ENCODE measurements at regions not wholly inside any gene's neighbourhood (a gene's known extent, or its start where the extent isn't known, plus 50 kb on each side); places are given as distances from the start of the nearest gene placed in this dataset.

DNA sequence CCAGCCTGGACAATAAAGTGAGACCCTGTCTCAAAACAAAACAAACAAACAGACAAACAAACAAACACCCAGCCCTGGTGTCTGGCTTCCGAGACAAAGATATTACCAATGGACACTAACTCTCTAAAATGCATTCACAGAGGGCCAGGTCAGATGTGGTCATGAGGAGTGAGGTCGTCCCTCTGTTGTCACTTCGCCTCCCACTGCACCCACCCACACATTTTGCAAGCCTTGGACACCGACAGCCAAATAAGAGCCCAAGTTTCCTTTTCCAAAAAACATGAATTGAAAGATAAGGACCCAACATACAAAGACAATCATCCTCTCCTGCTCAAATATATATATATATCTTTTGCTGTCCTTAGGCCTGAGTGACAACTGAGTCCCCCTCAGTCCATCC lies 319.9 kb downstream of the TSN start:
- Histone ChIP-seq H3K4me1 (peaks cover 13% of the 10 kb centered on the region), H3K9me3 (no peaks in the 10 kb centered on the region), H3K36me3 (ENCODE audit: control insufficient read depth, insufficient read depth, low read length) (no peaks in the 10 kb centered on the region), H3K4me3 (ENCODE audit: low read depth, low read length) (no peak overlapping the region), H3K27me3 (replicated peaks; ENCODE audit: control insufficient read depth, insufficient read depth, low read length) (no peaks in the 10 kb centered on the region)
- Mint-ChIP-seq H3K27me3 (ENCODE audit: insufficient read depth, unreplicated experiment) (no peaks in the 10 kb centered on the region), H3K9me3 (ENCODE audit: unreplicated experiment) (no peaks in the 10 kb centered on the region), H3K4me3 (ENCODE audit: unreplicated experiment) (no peak overlapping the region), H3K4me1 (ENCODE audit: low read depth, unreplicated experiment) (peaks cover 6% of the 10 kb centered on the region), H3K27ac (ENCODE audit: unreplicated experiment) (no peak overlapping the region), H3K36me3 (ENCODE audit: insufficient read depth, unreplicated experiment) (no peaks in the 10 kb centered on the region)
- TF ChIP-seq CTCF (IDR thresholded peaks at IDR 0.05; ENCODE audit: insufficient read depth in 1 of 2, low read depth in 1 of 2, low read length in 1 of 2, severe bottlenecking in 1 of 2, unreplicated experiment in 1 of 2), result no peak
- no peak for DNase-seq
- CTCF ChIA-PET, result no interaction called here
- intact Hi-C loops (cut with micrococcal nuclease; ENCODE audit: unreplicated experiment), result no loop called here
- BruUV-seq (replicated peaks), result no TSS peak
- POLR2A ChIA-PET, result no interaction called here

DNA sequence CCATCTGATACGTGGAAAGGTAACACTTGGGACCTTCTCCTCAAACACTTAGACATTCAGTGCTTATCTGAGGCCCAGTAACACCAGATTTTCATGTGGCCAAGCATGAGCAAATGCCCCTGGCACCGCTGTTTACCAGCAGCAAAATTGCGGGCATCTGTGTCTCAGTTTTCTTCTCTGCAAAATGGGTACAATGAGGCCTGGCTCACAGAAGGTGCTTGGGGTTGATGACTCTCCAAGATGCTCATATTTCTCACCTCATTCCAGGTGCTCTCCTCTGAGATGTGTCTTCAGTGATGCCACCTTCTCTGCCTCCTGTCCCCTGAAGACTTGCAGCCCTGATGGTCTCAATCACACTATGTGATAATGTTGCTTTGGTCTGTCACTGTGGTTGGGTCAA lies 321.7 kb downstream of the TSN start:
- H3K27ac Mint-ChIP-seq (ENCODE audit: unreplicated experiment), result no peak overlapping the region
- ChIA-PET POLR2A (no interaction called here), CTCF (no interaction called here)
- Histone ChIP-seq H3K4me1 (peaks cover 9% of the 10 kb centered on the region), H3K27me3 (replicated peaks; ENCODE audit: control insufficient read depth, insufficient read depth, low read length) (no peaks in the 10 kb centered on the region), H3K36me3 (ENCODE audit: control insufficient read depth, insufficient read depth, low read length) (no peaks in the 10 kb centered on the region), H3K9me3 (no peaks in the 10 kb centered on the region), H3K4me3 (ENCODE audit: low read depth, low read length) (no peak overlapping the region)
- peaks cover 6% of the 10 kb centered on the region for H3K4me1 Mint-ChIP-seq (ENCODE audit: low read depth, unreplicated experiment)
- no peak for TF ChIP-seq CTCF (IDR thresholded peaks at IDR 0.05; ENCODE audit: insufficient read depth in 1 of 2, low read depth in 1 of 2, low read length in 1 of 2, severe bottlenecking in 1 of 2, unreplicated experiment in 1 of 2)
- BruUV-seq (replicated peaks), result no TSS peak
- H3K27me3 Mint-ChIP-seq (ENCODE audit: insufficient read depth, unreplicated experiment), result no peaks in the 10 kb centered on the region
- intact Hi-C loops (cut with micrococcal nuclease; ENCODE audit: unreplicated experiment), result no loop called here
- no peak overlapping the region for H3K4me3 Mint-ChIP-seq (ENCODE audit: unreplicated experiment)
- H3K36me3 Mint-ChIP-seq (ENCODE audit: insufficient read depth, unreplicated experiment), result no peaks in the 10 kb centered on the region
- H3K9me3 Mint-ChIP-seq (ENCODE audit: unreplicated experiment), result no peaks in the 10 kb centered on the region
- no peak for DNase-seq

DNA sequence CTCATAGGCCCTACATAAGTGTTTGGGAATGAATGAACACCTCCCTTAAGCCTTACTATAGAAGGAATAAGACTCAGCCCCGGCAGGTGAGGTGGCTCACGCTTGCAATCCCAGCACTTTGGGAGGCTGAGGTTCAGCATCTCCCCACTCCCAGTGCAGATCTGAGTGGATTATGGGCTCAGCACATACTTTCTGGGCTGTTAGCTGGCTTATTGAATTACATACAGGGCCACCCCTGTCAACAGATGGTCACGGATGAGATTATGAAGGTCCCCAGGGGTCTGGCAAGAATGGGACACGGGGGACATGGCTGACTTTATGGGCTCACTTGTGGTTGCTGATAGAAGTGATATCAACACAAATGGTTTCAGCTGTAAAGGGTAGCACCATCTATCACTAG lies 322.3 kb downstream of the TSN start:
- intact Hi-C loops (cut with micrococcal nuclease; ENCODE audit: unreplicated experiment), result no loop called here
- Mint-ChIP-seq H3K4me1 (ENCODE audit: low read depth, unreplicated experiment) (peaks cover under 1% of the 10 kb centered on the region), H3K27ac (ENCODE audit: unreplicated experiment) (no peak overlapping the region), H3K9me3 (ENCODE audit: unreplicated experiment) (no peaks in the 10 kb centered on the region), H3K4me3 (ENCODE audit: unreplicated experiment) (no peak overlapping the region), H3K36me3 (ENCODE audit: insufficient read depth, unreplicated experiment) (no peaks in the 10 kb centered on the region), H3K27me3 (ENCODE audit: insufficient read depth, unreplicated experiment) (no peaks in the 10 kb centered on the region)
- TF ChIP-seq CTCF (IDR thresholded peaks at IDR 0.05; ENCODE audit: insufficient read depth in 1 of 2, low read depth in 1 of 2, low read length in 1 of 2, severe bottlenecking in 1 of 2, unreplicated experiment in 1 of 2), result no peak
- BruUV-seq (replicated peaks), result no TSS peak
- Histone ChIP-seq H3K9me3 (no peaks in the 10 kb centered on the region), H3K36me3 (ENCODE audit: control insufficient read depth, insufficient read depth, low read length) (no peaks in the 10 kb centered on the region), H3K27me3 (replicated peaks; ENCODE audit: control insufficient read depth, insufficient read depth, low read length) (no peaks in the 10 kb centered on the region), H3K4me3 (ENCODE audit: low read depth, low read length) (no peak overlapping the region), H3K4me1 (peaks cover 2% of the 10 kb centered on the region; the same call in 1 of the 2 replicates)
- POLR2A ChIA-PET, result no interaction called here
- DNase-seq, result no peak
- CTCF ChIA-PET, result no interaction called here
